ENCODE measurements at regions not wholly inside any gene's neighbourhood (a gene's known extent, or its start where the extent isn't known, plus 50 kb on each side); places are given as distances from the start of the nearest gene placed in this dataset.
"Not testable (repeated sequence)": the region's sequence is repeated elsewhere in the genome, so short reads cannot be mapped to it uniquely, and the experiment has no call there.

DNA sequence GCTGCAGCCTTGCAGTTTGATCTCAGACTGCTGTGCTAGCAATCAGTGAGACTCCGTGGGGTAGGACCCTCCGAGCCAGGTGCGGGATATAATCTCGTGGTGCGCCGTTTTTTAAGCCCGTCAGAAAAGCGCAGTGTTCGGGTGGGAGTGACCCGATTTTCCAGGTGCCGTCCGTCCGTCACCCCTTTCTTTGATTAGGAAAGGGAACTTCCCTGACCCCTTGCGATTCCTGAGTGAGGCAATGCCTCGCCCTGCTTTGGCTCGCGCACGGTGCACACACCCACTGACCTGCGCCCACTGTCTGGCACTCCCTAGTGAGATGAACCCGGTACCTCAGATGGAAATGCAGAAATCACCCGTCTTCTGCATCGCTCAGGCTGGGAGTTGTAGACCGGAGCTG is 203.2 kb downstream of the SNCAIP start:
- 88 to 92% methylated on average over 20 to 23 of the region's 23 CpGs for WGBS, 2 donors
- not testable (repeated sequence) for H3K27ac ChIP-seq (ENCODE audit: low read depth in 2 of 2, low read length in 1 of 2); H3K27me3 ChIP-seq (ENCODE audit: control insufficient read depth in 1 of 2, insufficient read depth in 2 of 2, low read length in 2 of 2); H3K9me3 ChIP-seq (ENCODE audit: control insufficient read depth in 2 of 2, insufficient read depth in 1 of 2, low read depth in 1 of 2, low read length in 1 of 2); H3K4me3 ChIP-seq (ENCODE audit: low read depth in 1 of 2, low read length in 2 of 2); H3K4me1 ChIP-seq (ENCODE audit: control insufficient read depth in 2 of 2, insufficient read depth in 2 of 2, low read length in 1 of 2); H3K36me3 ChIP-seq (ENCODE audit: control insufficient read depth in 2 of 2, insufficient read depth in 2 of 2, low read length in 1 of 2)

- H3K27ac ChIP-seq (ENCODE audit: low read depth in 2 of 2, low read length in 1 of 2) = no peak overlapping the region
- 46 to 54% methylated on average over 6 of the region's 6 CpGs for WGBS, 2 donors
- H3K27me3 ChIP-seq (ENCODE audit: control insufficient read depth in 1 of 2, insufficient read depth in 2 of 2, low read length in 2 of 2) = no peaks in the 10 kb centered on the region
- no peaks in the 10 kb centered on the region for H3K36me3 ChIP-seq (ENCODE audit: control insufficient read depth in 2 of 2, insufficient read depth in 2 of 2, low read length in 1 of 2)
- no peaks in the 10 kb centered on the region for H3K4me1 ChIP-seq (ENCODE audit: control insufficient read depth in 2 of 2, insufficient read depth in 2 of 2, low read length in 1 of 2)
- H3K4me3 ChIP-seq (ENCODE audit: low read depth in 1 of 2, low read length in 2 of 2) = no peak overlapping the region
- no peaks in the 10 kb centered on the region for H3K9me3 ChIP-seq (ENCODE audit: control insufficient read depth in 2 of 2, insufficient read depth in 1 of 2, low read depth in 1 of 2, low read length in 1 of 2)
Measured at GRCh38 chr5:122515709-122516431, 203.8 kb downstream of the SNCAIP start.

DNA sequence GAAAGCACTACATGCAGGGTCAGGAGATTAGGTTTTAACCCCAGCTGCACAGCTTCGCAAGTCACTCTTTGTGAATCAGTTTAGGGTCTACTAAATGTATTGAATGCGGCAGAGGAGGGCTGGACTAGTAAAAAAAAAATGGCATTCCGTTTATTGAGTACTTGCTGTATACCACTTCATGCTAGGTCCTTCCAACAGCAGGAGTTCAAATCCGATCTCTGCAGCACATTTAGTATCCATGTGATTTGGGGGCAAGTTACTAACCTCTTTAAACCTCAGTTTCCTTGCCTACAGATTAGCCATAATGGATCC is 204.4 kb downstream of the SNCAIP start:
- Histone ChIP-seq H3K4me1 (ENCODE audit: control insufficient read depth in 2 of 2, insufficient read depth in 2 of 2, low read length in 1 of 2) (no peaks in the 10 kb centered on the region), H3K9me3 (ENCODE audit: control insufficient read depth in 2 of 2, insufficient read depth in 1 of 2, low read depth in 1 of 2, low read length in 1 of 2) (no peaks in the 10 kb centered on the region), H3K4me3 (ENCODE audit: low read depth in 1 of 2, low read length in 2 of 2) (no peak overlapping the region), H3K27me3 (ENCODE audit: control insufficient read depth in 1 of 2, insufficient read depth in 2 of 2, low read length in 2 of 2) (no peaks in the 10 kb centered on the region), H3K36me3 (ENCODE audit: control insufficient read depth in 2 of 2, insufficient read depth in 2 of 2, low read length in 1 of 2) (no peaks in the 10 kb centered on the region), H3K27ac (ENCODE audit: low read depth in 2 of 2, low read length in 1 of 2) (no peak overlapping the region)
- 64 to 73% methylated on average over 4 of the region's 4 CpGs for WGBS, 2 donors

DNA sequence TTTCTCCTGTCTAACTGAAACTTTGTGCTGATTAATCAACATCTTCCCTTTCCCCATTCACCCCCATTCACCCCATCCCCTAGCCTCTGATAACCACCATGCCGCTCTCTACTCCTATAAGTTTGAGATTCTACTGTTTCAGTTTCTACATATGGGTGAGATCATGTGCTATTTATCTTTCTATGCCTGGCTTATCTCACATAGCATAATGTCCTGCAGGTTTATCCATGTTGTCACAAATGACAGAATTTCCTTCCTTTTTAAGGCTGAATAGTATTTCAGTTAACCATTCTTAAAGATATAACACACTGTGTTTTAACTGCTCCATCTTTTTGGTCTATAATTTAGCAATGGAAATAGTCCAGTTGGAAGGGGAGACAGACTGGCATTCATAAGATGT is 205.1 kb downstream of the SNCAIP start:
- H3K4me1 ChIP-seq (ENCODE audit: control insufficient read depth in 2 of 2, insufficient read depth in 2 of 2, low read length in 1 of 2) = no peaks in the 10 kb centered on the region
- H3K27ac ChIP-seq (ENCODE audit: low read depth in 2 of 2, low read length in 1 of 2) = no peak overlapping the region
- WGBS, 2 donors = 95 to 98% methylated on average over 1 of the region's 1 CpG
- H3K36me3 ChIP-seq (ENCODE audit: control insufficient read depth in 2 of 2, insufficient read depth in 2 of 2, low read length in 1 of 2) = no peaks in the 10 kb centered on the region
- H3K4me3 ChIP-seq (ENCODE audit: low read depth in 1 of 2, low read length in 2 of 2) = no peak overlapping the region
- no peaks in the 10 kb centered on the region for H3K27me3 ChIP-seq (ENCODE audit: control insufficient read depth in 1 of 2, insufficient read depth in 2 of 2, low read length in 2 of 2)
- H3K9me3 ChIP-seq (ENCODE audit: control insufficient read depth in 2 of 2, insufficient read depth in 1 of 2, low read depth in 1 of 2, low read length in 1 of 2) = no peaks in the 10 kb centered on the region

DNA sequence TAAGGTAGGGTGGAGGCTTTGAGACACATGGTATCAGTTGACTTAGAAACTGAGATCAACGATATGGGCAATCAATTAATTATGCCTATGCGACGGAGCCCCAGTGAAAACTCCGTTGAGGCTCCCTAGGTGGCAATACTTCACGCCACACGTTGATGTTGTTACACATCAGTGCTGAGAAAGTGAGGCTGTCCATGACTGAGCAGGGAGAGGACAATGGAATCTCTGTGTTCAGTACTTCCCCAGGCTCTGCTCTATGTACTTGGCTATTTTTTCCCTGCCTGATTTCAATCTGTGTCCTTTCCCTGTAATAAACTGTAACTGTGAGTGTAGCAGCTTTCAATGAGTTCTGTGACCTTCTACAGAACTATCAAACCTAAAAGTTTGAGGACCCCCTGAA is 211.7 kb downstream of the SNCAIP start:
- Histone ChIP-seq H3K36me3 (ENCODE audit: control insufficient read depth in 2 of 2, insufficient read depth in 2 of 2, low read length in 1 of 2) (no peaks in the 10 kb centered on the region), H3K4me3 (ENCODE audit: low read depth in 1 of 2, low read length in 2 of 2) (no peak overlapping the region), H3K27ac (ENCODE audit: low read depth in 2 of 2, low read length in 1 of 2) (no peak overlapping the region), H3K9me3 (ENCODE audit: control insufficient read depth in 2 of 2, insufficient read depth in 1 of 2, low read depth in 1 of 2, low read length in 1 of 2) (no peaks in the 10 kb centered on the region), H3K27me3 (ENCODE audit: control insufficient read depth in 1 of 2, insufficient read depth in 2 of 2, low read length in 2 of 2) (no peaks in the 10 kb centered on the region), H3K4me1 (ENCODE audit: control insufficient read depth in 2 of 2, insufficient read depth in 2 of 2, low read length in 1 of 2) (no peaks in the 10 kb centered on the region)
- 77 to 86% methylated on average over 6 of the region's 6 CpGs for WGBS, 2 donors

DNA sequence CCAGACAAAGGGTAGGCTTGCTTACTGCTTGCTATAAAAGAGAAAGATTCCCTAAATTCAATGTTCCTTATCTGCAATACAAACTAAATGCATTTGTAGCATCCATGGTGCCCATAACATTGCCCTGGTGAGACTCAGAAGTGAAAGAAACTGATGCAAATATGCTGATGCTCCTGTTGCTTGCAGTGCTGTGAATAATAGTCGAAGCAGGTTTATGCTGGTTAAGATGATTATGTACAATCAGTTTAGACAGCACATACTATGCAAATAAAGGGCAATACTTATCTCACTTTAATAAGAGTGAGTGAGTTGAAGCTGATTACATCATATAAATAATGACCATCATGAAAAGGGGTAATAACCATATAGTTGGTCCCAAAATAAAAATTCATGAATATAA is 215.5 kb downstream of the SNCAIP start:
- no peaks in the 10 kb centered on the region for H3K9me3 ChIP-seq (ENCODE audit: control insufficient read depth in 2 of 2, insufficient read depth in 1 of 2, low read depth in 1 of 2, low read length in 1 of 2)
- H3K27me3 ChIP-seq (ENCODE audit: control insufficient read depth in 1 of 2, insufficient read depth in 2 of 2, low read length in 2 of 2) = no peaks in the 10 kb centered on the region
- no peaks in the 10 kb centered on the region for H3K4me1 ChIP-seq (ENCODE audit: control insufficient read depth in 2 of 2, insufficient read depth in 2 of 2, low read length in 1 of 2)
- 91 to 95% methylated on average over 1 of the region's 1 CpG for WGBS, 2 donors
- H3K4me3 ChIP-seq (ENCODE audit: low read depth in 1 of 2, low read length in 2 of 2) = no peak overlapping the region
- no peak overlapping the region for H3K27ac ChIP-seq (ENCODE audit: low read depth in 2 of 2, low read length in 1 of 2)
- H3K36me3 ChIP-seq (ENCODE audit: control insufficient read depth in 2 of 2, insufficient read depth in 2 of 2, low read length in 1 of 2) = no peaks in the 10 kb centered on the region

DNA sequence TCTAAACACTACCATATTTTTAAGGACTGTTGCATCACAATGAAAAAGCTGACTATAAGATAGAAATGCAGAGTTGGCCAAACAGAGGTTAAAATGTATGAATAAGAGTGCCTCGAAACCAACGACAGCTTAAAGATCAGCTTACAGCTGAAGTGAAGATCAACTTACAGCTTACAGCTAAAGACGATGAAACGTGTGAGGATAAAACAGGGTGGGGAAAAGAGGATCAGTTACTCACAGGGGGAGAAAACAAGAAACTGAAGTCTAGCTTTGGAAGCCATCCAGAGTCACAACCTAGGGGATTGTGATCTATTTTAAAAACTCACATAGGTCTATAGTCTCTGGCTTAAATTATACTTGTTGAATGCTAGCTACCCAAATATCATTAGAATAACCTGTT is 220.0 kb downstream of the SNCAIP start:
- Histone ChIP-seq H3K36me3 (ENCODE audit: control insufficient read depth in 2 of 2, insufficient read depth in 2 of 2, low read length in 1 of 2) (no peaks in the 10 kb centered on the region), H3K27me3 (ENCODE audit: control insufficient read depth in 1 of 2, insufficient read depth in 2 of 2, low read length in 2 of 2) (no peaks in the 10 kb centered on the region), H3K27ac (ENCODE audit: low read depth in 2 of 2, low read length in 1 of 2) (no peak overlapping the region), H3K4me1 (ENCODE audit: control insufficient read depth in 2 of 2, insufficient read depth in 2 of 2, low read length in 1 of 2) (no peaks in the 10 kb centered on the region), H3K4me3 (ENCODE audit: low read depth in 1 of 2, low read length in 2 of 2) (no peak overlapping the region), H3K9me3 (ENCODE audit: control insufficient read depth in 2 of 2, insufficient read depth in 1 of 2, low read depth in 1 of 2, low read length in 1 of 2) (no peaks in the 10 kb centered on the region)
- WGBS, 2 donors = 53 to 68% methylated on average over 4 of the region's 4 CpGs

DNA sequence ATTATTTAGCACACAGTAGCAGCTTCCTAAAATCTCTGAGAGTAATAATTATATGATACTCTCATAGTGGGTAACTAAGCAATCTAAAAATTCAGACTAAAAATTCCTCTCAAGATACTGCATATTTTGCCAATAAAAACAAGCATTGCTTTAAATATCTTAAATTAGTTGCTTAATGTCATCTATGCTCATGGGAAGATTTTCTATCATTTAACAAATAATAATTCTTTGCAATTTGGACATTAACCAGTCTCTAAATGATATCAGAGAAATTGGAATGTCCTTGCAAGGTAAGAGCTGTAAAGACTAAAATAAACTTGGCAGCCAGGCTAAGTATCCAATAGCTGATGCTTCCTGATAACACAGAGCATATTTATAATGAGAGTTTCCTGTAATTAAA is 221.8 kb downstream of the SNCAIP start:
- Histone ChIP-seq H3K27me3 (ENCODE audit: control insufficient read depth in 1 of 2, insufficient read depth in 2 of 2, low read length in 2 of 2) (no peaks in the 10 kb centered on the region), H3K9me3 (ENCODE audit: control insufficient read depth in 2 of 2, insufficient read depth in 1 of 2, low read depth in 1 of 2, low read length in 1 of 2) (no peaks in the 10 kb centered on the region), H3K4me3 (ENCODE audit: low read depth in 1 of 2, low read length in 2 of 2) (no peak overlapping the region), H3K27ac (ENCODE audit: low read depth in 2 of 2, low read length in 1 of 2) (no peak overlapping the region), H3K4me1 (ENCODE audit: control insufficient read depth in 2 of 2, insufficient read depth in 2 of 2, low read length in 1 of 2) (no peaks in the 10 kb centered on the region), H3K36me3 (ENCODE audit: control insufficient read depth in 2 of 2, insufficient read depth in 2 of 2, low read length in 1 of 2) (no peaks in the 10 kb centered on the region)

- Histone ChIP-seq H3K36me3 (ENCODE audit: control insufficient read depth in 2 of 2, insufficient read depth in 2 of 2, low read length in 1 of 2) (no peaks in the 10 kb centered on the region), H3K27me3 (ENCODE audit: control insufficient read depth in 1 of 2, insufficient read depth in 2 of 2, low read length in 2 of 2) (no peaks in the 10 kb centered on the region), H3K4me1 (ENCODE audit: control insufficient read depth in 2 of 2, insufficient read depth in 2 of 2, low read length in 1 of 2) (no peaks in the 10 kb centered on the region), H3K27ac (ENCODE audit: low read depth in 2 of 2, low read length in 1 of 2) (no peak overlapping the region), H3K9me3 (ENCODE audit: control insufficient read depth in 2 of 2, insufficient read depth in 1 of 2, low read depth in 1 of 2, low read length in 1 of 2) (no peaks in the 10 kb centered on the region), H3K4me3 (ENCODE audit: low read depth in 1 of 2, low read length in 2 of 2) (no peak overlapping the region)
- 65 to 68% methylated on average over 2 of the region's 2 CpGs for WGBS, 2 donors
Measured at GRCh38 chr5:122534829-122535228, 222.8 kb downstream of the SNCAIP start.

- 73 to 79% methylated on average over 1 of the region's 1 CpG for WGBS, 2 donors
- Histone ChIP-seq H3K27me3 (ENCODE audit: control insufficient read depth in 1 of 2, insufficient read depth in 2 of 2, low read length in 2 of 2) (no peaks in the 10 kb centered on the region), H3K4me3 (ENCODE audit: low read depth in 1 of 2, low read length in 2 of 2) (no peak overlapping the region), H3K36me3 (ENCODE audit: control insufficient read depth in 2 of 2, insufficient read depth in 2 of 2, low read length in 1 of 2) (no peaks in the 10 kb centered on the region), H3K9me3 (ENCODE audit: control insufficient read depth in 2 of 2, insufficient read depth in 1 of 2, low read depth in 1 of 2, low read length in 1 of 2) (no peaks in the 10 kb centered on the region), H3K27ac (ENCODE audit: low read depth in 2 of 2, low read length in 1 of 2) (no peak overlapping the region), H3K4me1 (ENCODE audit: control insufficient read depth in 2 of 2, insufficient read depth in 2 of 2, low read length in 1 of 2) (no peaks in the 10 kb centered on the region)
Measured at GRCh38 chr5:122541388-122541787, 229.4 kb downstream of the SNCAIP start.
